ENCODE measurements at regions not wholly inside any gene's neighbourhood (a gene's known extent, or its start where the extent isn't known, plus 50 kb on each side); places are given as distances from the start of the nearest gene placed in this dataset.

DNA sequence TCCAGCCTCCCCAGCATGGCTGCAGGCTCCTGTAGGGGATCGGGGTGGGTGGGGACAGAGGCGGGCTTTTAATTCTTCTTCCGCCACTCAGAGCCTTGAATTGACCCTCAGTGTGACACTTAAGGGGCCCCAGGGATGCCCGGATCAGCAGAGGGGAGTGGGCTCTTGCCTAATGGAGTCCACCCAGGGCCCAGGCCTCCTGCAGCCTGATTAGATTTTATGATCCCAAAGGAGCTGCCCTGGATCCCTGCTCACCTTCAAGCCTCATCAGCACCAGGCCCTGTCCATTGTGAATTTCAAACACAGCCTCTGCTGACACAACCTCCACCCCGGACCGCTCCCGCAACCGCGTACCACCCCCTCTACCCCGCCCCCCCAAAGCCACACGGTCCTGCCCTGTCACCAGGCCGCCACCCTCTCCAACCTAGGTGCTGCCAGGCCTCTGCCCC, 214.1 kb upstream of the IER5L start:
- no TSS peak for BruUV-seq (replicated peaks)
- POLR2A ChIA-PET = no interaction called here
- H3K4me2 ChIP-seq (ENCODE audit: insufficient read depth, low read length) = no peak overlapping the region
- H3K4me3 ChIP-seq (replicated peaks in 1 of 3; ENCODE audit: insufficient read depth in 1 of 3, low read depth in 1 of 3, low read length in 3 of 3) = no peak overlapping the region
- H3K79me2 ChIP-seq (ENCODE audit: control insufficient read depth, insufficient read depth, low read length) = no peaks in the 10 kb centered on the region
- no peak for FAIRE-seq
- H3K36me3 ChIP-seq (ENCODE audit: control insufficient read depth in 2 of 2, extremely low read depth in 1 of 2, insufficient read depth in 2 of 2, low read length in 2 of 2) = no peaks in the 10 kb centered on the region
- intact Hi-C loops (cut with micrococcal nuclease) (no loop called here), dilution Hi-C loops (cut with MboI; ENCODE audit: extremely low pct_ligation_motif_present, low sequenced_read_pairs) (no loop called here)
- H4K20me1 ChIP-seq (replicated peaks; ENCODE audit: control insufficient read depth, extremely low read depth, insufficient read depth, low read length) = no peaks in the 10 kb centered on the region
- no peak overlapping the region for H3K9ac ChIP-seq (replicated peaks; ENCODE audit: extremely low read depth, insufficient read depth, low read length)
- DNase-seq (ENCODE audit: low read depth, low spot score) = no peak
- TF ChIP-seq, protein P1, sequence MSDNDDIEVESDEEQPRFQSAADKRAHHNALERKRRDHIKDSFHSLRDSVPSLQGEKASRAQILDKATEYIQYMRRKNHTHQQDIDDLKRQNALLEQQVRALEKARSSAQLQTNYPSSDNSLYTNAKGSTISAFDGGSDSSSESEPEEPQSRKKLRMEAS (IDR thresholded peaks at IDR 0.05; ENCODE audit: insufficient read depth, insufficient read length) = no peak
- TF ChIP-seq EZH2 (IDR thresholded peaks at IDR 0.05; ENCODE audit: borderline replicate concordance, low read depth, low read length, severe bottlenecking) (no peak), MYC (IDR thresholded peaks at IDR 0.05; ENCODE audit: low read depth, low read length) (no peak), POLR2A (IDR thresholded peaks at IDR 0.05; ENCODE audit: low read depth, low read length) (no peak), JUN (IDR thresholded peaks at IDR 0.05; ENCODE audit: borderline replicate concordance, insufficient read depth, insufficient read length, low read depth) (no peak), GATA2 (IDR thresholded peaks at IDR 0.05; ENCODE audit: insufficient read depth, insufficient read length, low read depth, low read length) (no peak), FOS (IDR thresholded peaks at IDR 0.05; ENCODE audit: borderline replicate concordance, insufficient read depth, low read length) (no peak), POLR2AphosphoS5 (IDR thresholded peaks at IDR 0.05; ENCODE audit: insufficient read depth, low read depth, low read length) (no peak)
- TF ChIP-seq, protein P2, sequence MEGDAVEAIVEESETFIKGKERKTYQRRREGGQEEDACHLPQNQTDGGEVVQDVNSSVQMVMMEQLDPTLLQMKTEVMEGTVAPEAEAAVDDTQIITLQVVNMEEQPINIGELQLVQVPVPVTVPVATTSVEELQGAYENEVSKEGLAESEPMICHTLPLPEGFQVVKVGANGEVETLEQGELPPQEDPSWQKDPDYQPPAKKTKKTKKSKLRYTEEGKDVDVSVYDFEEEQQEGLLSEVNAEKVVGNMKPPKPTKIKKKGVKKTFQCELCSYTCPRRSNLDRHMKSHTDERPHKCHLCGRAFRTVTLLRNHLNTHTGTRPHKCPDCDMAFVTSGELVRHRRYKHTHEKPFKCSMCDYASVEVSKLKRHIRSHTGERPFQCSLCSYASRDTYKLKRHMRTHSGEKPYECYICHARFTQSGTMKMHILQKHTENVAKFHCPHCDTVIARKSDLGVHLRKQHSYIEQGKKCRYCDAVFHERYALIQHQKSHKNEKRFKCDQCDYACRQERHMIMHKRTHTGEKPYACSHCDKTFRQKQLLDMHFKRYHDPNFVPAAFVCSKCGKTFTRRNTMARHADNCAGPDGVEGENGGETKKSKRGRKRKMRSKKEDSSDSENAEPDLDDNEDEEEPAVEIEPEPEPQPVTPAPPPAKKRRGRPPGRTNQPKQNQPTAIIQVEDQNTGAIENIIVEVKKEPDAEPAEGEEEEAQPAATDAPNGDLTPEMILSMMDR (IDR thresholded peaks at IDR 0.05; ENCODE audit: extremely low read depth in 1 of 2, insufficient read depth in 1 of 2, low read depth in 1 of 2, low read length in 2 of 2) = no peak
- H3K9me1 ChIP-seq (replicated peaks; ENCODE audit: control insufficient read depth, extremely low read depth, insufficient read depth, low read length) = no peaks in the 10 kb centered on the region
- H3K27me3 ChIP-seq (ENCODE audit: control insufficient read depth in 2 of 2, insufficient read depth in 2 of 2, low read length in 2 of 2) = peaks cover 0 to 2% of the 10 kb centered on the region in 2 experiments
- CTCF ChIA-PET = no interaction called here
- no peaks in the 10 kb centered on the region for H3K9me3 ChIP-seq (replicated peaks; ENCODE audit: control insufficient read depth, insufficient read depth, low read length)
- no peaks in the 10 kb centered on the region for H3K4me1 ChIP-seq (ENCODE audit: control insufficient read depth, extremely low read depth, insufficient read depth, low read length)
- no peak overlapping the region for H3K27ac ChIP-seq (ENCODE audit: insufficient read depth, low read depth, low read length)
- no peak overlapping the region for H2AFZ ChIP-seq (ENCODE audit: low read depth, low read length)

All from endothelial cell of umbilical vein (primary cell).